ENCODE measurements at regions not wholly inside any gene's neighbourhood (a gene's known extent, or its start where the extent isn't known, plus 50 kb on each side); places are given as distances from the start of the nearest gene placed in this dataset.

DNA sequence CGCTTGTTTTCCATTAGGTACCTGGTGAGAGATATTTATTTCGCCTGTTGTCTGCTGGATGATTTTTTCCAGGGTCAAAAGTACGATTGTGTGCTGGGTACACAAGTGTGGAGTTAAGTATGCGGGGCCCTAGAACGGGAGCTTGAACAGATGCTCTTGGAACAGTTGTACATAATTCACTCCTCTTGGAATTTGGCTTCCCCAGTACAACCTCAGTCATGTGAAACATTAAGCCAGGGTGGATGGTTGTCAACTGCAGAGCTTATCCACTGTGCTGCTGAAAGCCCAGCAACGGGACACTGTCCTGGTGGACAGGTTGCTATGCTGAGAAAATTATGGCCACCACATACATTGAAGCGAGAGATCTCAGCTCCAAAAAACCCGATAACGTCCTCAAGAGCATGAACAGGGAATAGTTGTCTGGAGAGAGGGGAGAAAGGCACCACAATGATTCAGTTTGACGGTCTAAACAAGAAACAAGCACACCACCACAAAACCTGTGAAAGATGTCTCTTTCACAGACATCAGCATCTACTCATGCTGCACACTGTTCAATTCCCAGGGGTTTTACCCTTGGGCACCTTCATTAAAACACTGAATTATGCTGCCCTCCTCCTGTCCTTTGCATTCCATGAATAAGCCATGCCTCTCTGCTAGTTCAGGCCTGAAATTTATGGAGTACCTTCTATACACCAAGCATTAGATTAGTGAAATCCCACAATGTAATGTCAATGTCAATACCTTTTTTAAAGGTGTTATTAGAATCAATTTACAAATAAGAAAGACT is 176.8 kb upstream of the TRIB2 start:
- TF ChIP-seq SMC3 (IDR thresholded peaks at IDR 0.05): no peak
- TF ChIP-seq, protein P1, sequence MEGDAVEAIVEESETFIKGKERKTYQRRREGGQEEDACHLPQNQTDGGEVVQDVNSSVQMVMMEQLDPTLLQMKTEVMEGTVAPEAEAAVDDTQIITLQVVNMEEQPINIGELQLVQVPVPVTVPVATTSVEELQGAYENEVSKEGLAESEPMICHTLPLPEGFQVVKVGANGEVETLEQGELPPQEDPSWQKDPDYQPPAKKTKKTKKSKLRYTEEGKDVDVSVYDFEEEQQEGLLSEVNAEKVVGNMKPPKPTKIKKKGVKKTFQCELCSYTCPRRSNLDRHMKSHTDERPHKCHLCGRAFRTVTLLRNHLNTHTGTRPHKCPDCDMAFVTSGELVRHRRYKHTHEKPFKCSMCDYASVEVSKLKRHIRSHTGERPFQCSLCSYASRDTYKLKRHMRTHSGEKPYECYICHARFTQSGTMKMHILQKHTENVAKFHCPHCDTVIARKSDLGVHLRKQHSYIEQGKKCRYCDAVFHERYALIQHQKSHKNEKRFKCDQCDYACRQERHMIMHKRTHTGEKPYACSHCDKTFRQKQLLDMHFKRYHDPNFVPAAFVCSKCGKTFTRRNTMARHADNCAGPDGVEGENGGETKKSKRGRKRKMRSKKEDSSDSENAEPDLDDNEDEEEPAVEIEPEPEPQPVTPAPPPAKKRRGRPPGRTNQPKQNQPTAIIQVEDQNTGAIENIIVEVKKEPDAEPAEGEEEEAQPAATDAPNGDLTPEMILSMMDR (IDR thresholded peaks at IDR 0.05): no peak
- TF ChIP-seq SREBF2 (IDR thresholded peaks at IDR 0.05): no peak
- TF ChIP-seq JUN (IDR thresholded peaks at IDR 0.05): no peak
- TF ChIP-seq, protein P2, sequence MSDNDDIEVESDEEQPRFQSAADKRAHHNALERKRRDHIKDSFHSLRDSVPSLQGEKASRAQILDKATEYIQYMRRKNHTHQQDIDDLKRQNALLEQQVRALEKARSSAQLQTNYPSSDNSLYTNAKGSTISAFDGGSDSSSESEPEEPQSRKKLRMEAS (IDR thresholded peaks at IDR 0.05): no peak
- TF ChIP-seq TP53 (CRISPR knock-in tag; IDR thresholded peaks at IDR 0.05): no peak
- TF ChIP-seq MYC (IDR thresholded peaks at IDR 0.05; ENCODE audit: borderline replicate concordance, low read length): no peak
- no peak for TF ChIP-seq CEBPB (IDR thresholded peaks at IDR 0.05)
- TF ChIP-seq, protein P3, sequence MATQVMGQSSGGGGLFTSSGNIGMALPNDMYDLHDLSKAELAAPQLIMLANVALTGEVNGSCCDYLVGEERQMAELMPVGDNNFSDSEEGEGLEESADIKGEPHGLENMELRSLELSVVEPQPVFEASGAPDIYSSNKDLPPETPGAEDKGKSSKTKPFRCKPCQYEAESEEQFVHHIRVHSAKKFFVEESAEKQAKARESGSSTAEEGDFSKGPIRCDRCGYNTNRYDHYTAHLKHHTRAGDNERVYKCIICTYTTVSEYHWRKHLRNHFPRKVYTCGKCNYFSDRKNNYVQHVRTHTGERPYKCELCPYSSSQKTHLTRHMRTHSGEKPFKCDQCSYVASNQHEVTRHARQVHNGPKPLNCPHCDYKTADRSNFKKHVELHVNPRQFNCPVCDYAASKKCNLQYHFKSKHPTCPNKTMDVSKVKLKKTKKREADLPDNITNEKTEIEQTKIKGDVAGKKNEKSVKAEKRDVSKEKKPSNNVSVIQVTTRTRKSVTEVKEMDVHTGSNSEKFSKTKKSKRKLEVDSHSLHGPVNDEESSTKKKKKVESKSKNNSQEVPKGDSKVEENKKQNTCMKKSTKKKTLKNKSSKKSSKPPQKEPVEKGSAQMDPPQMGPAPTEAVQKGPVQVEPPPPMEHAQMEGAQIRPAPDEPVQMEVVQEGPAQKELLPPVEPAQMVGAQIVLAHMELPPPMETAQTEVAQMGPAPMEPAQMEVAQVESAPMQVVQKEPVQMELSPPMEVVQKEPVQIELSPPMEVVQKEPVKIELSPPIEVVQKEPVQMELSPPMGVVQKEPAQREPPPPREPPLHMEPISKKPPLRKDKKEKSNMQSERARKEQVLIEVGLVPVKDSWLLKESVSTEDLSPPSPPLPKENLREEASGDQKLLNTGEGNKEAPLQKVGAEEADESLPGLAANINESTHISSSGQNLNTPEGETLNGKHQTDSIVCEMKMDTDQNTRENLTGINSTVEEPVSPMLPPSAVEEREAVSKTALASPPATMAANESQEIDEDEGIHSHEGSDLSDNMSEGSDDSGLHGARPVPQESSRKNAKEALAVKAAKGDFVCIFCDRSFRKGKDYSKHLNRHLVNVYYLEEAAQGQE (IDR thresholded peaks at IDR 0.05): no peak
- no peak for TF ChIP-seq ZNF302 (CRISPR knock-in tag; IDR thresholded peaks at IDR 0.05)

Measured in A549 (cell line).